ENCODE measurements at regions not wholly inside any gene's neighbourhood (a gene's known extent, or its start where the extent isn't known, plus 50 kb on each side); places are given as distances from the start of the nearest gene placed in this dataset.

DNA sequence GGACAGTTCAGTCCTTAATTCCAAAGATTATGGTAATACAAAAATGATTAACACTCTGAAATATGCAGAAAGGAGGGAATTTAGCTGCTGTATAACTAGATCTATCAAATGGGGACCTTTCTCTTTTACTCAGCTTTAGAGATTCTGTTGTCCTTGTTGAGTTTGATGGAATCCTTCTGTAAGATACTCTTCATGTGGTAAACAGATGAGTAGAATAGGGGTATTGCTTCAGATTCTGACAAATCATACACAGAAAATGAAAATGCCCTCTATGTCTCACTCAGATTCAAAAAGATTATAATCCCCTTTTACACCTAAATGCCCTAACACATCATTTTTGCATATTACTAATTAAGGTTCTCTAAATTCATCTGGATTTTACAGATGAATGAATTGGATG lies 50.7 kb downstream of the ARHGAP35 start:
- TF ChIP-seq, protein P1, sequence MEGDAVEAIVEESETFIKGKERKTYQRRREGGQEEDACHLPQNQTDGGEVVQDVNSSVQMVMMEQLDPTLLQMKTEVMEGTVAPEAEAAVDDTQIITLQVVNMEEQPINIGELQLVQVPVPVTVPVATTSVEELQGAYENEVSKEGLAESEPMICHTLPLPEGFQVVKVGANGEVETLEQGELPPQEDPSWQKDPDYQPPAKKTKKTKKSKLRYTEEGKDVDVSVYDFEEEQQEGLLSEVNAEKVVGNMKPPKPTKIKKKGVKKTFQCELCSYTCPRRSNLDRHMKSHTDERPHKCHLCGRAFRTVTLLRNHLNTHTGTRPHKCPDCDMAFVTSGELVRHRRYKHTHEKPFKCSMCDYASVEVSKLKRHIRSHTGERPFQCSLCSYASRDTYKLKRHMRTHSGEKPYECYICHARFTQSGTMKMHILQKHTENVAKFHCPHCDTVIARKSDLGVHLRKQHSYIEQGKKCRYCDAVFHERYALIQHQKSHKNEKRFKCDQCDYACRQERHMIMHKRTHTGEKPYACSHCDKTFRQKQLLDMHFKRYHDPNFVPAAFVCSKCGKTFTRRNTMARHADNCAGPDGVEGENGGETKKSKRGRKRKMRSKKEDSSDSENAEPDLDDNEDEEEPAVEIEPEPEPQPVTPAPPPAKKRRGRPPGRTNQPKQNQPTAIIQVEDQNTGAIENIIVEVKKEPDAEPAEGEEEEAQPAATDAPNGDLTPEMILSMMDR (IDR thresholded peaks at IDR 0.05; ENCODE audit: low read depth, low read length, missing control alignments): no peak
- no peak for DNase-seq (ENCODE audit: extremely low read depth, low read depth)
- no peak overlapping the region for H3K4me3 ChIP-seq (replicated peaks; ENCODE audit: low read depth, low read length)

GRCh38 chr19:46913198-46913851 lies 52.5 kb downstream of the ARHGAP35 start:
- TF ChIP-seq, protein P1 (IDR thresholded peaks at IDR 0.05; ENCODE audit: low read depth, low read length, missing control alignments): no peak
- DNase-seq (ENCODE audit: extremely low read depth, low read depth): no peak
- H3K4me3 ChIP-seq (replicated peaks; ENCODE audit: low read depth, low read length): no peak overlapping the region

GRCh38 chr19:46913852-46914430 lies 53.1 kb downstream of the ARHGAP35 start:
- TF ChIP-seq, protein P1 (IDR thresholded peaks at IDR 0.05; ENCODE audit: low read depth, low read length, missing control alignments): no peak
- H3K4me3 ChIP-seq (replicated peaks; ENCODE audit: low read depth, low read length): no peak overlapping the region
- no peak for DNase-seq (ENCODE audit: extremely low read depth, low read depth)

GRCh38 chr19:46915386-46915785 lies 54.6 kb downstream of the ARHGAP35 start:
- no peak for DNase-seq (ENCODE audit: extremely low read depth, low read depth)
- TF ChIP-seq, protein P1 (IDR thresholded peaks at IDR 0.05; ENCODE audit: low read depth, low read length, missing control alignments): no peak
- H3K4me3 ChIP-seq (replicated peaks; ENCODE audit: low read depth, low read length): no peak overlapping the region

GRCh38 chr19:46917002-46917401 lies 56.2 kb downstream of the ARHGAP35 start:
- DNase-seq (ENCODE audit: extremely low read depth, low read depth): no peak
- H3K4me3 ChIP-seq (replicated peaks; ENCODE audit: low read depth, low read length): no peak overlapping the region
- TF ChIP-seq, protein P1 (IDR thresholded peaks at IDR 0.05; ENCODE audit: low read depth, low read length, missing control alignments): no peak

DNA sequence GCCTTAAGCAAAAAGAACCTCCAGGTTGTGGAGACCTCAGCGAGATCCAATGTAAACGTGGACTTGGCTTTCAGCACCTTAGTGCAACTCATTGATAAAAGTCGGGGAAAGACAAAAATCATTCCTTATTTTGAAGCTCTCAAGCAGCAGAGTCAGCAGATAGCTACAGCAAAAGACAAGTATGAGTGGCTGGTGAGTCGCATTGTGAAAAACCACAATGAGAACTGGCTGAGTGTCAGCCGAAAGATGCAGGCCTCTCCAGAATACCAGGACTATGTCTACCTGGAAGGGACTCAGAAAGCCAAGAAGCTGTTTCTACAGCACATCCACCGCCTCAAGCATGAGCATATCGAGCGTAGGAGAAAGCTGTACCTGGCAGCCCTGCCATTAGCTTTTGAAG lies 58.5 kb downstream of the ARHGAP35 start:
- no peak overlapping the region for H3K4me3 ChIP-seq (replicated peaks; ENCODE audit: low read depth, low read length)
- no peak for DNase-seq (ENCODE audit: extremely low read depth, low read depth)
- TF ChIP-seq, protein P1 (IDR thresholded peaks at IDR 0.05; ENCODE audit: low read depth, low read length, missing control alignments): no peak
